NCI-H2107 treated with DMSO at 0.1 percent for 48 hours (cell line): ENCODE measurements at regions not wholly inside any gene's neighbourhood (a gene's known extent, or its start where the extent isn't known, plus 50 kb on each side); places are given as distances from the start of the nearest gene placed in this dataset.
"Not testable (repeated sequence)": the region's sequence is repeated elsewhere in the genome, so short reads cannot be mapped to it uniquely, and the experiment has no call there.

ENCODE experiments used
- DNase-seq: peaks from one replicate; lab custom pipeline; 2025; ENCODE audit not compliant: unreplicated experiment; lab: John Stamatoyannopoulos, UW

GRCh38 chr13:52565324-52565723, 76.9 kb upstream of the HNRNPA1L2 start:
- DNase-seq, result not testable (repeated sequence)

GRCh38 chr13:52569904-52570602, 72.2 kb upstream of the HNRNPA1L2 start:
- DNase-seq, result peak; percentile 1

- DNase-seq, result not testable (repeated sequence)
These were observed 71.1 kb upstream of the HNRNPA1L2 start for GRCh38 chr13:52571163-52571562.

GRCh38 chr13:52582962-52583361, 59.3 kb upstream of the HNRNPA1L2 start:
- not testable (repeated sequence) for DNase-seq
